ENCODE measurements at regions not wholly inside any gene's neighbourhood (a gene's known extent, or its start where the extent isn't known, plus 50 kb on each side); places are given as distances from the start of the nearest gene placed in this dataset.

DNA sequence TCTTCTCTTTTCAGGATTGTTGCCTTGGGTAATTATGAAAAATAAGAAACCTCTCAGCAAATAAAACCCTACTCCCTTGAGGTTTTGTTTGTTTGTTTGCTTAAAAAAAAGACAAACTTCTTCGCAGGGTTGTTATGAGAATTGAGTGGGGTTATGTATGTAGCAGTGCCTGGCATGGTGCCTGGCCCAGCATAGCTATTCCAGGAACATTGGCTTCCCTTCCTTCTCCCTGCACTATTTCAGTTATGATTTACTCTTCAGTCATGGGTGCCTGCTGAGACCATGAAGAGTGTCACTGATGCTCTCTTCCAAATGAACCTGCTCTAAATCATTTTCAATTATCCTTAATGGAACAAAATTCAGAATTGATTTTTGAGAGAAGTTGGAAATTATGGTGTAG is 283.5 kb upstream of the ROPN1 start:
- TF ChIP-seq POLR2A (IDR thresholded peaks at IDR 0.05) (no peak), CTCF (IDR thresholded peaks at IDR 0.05) (no peak)

All from Peyer's patch (tissue), 4 donors.